Gastroesophageal sphincter (tissue), 4 donors: ENCODE measurements at regions not wholly inside any gene's neighbourhood (a gene's known extent, or its start where the extent isn't known, plus 50 kb on each side); places are given as distances from the start of the nearest gene placed in this dataset.

Experiments used
- ATAC-seq: fragments of 150-250 bp; one replicate; pipeline ENCODE4 v1.9.1; 2016; ENCODE audit warnings: mild to moderate bottlenecking, moderate library complexity
- H3K27ac ChIP-seq, 4 donors: fragments of 200-600 bp; sonication (generic) in 3 of 4; 1 replicate in 3 of 4; 2 replicates in 1 of 4; pipeline ENCODE4 v1.5.1; 2016 to 2019
- H3K27me3 ChIP-seq: fragments of 200-600 bp; sonication (generic); one replicate; pipeline ENCODE4 v1.5.1; 2019
- H3K36me3 ChIP-seq, 2 donors: fragments of 200-600 bp; sonication (generic); one replicate each; pipeline ENCODE4 v1.5.1; 2019; ENCODE audit warnings: control low read depth in 1 of 2
- H3K4me1 ChIP-seq, 3 donors: fragments of 200-600 bp; sonication (generic); 1 replicate in 2 of 3; 2 replicates in 1 of 3; pipeline ENCODE4 v1.5.1; 2016 to 2019; ENCODE audit warnings: control low read depth in 2 of 3
- H3K4me3 ChIP-seq, 2 donors: fragments of 200-600 bp; sonication (generic); one replicate each; pipeline ENCODE4 v1.5.1; 2019; ENCODE audit warnings: mild to moderate bottlenecking in 1 of 2, moderate library complexity in 1 of 2
- H3K9me3 ChIP-seq, 3 donors: fragments of 200-600 bp; sonication (generic); one replicate each; pipeline ENCODE4 v1.5.1; 2017 to 2019; ENCODE audit warnings: control low read depth in 2 of 3
- CTCF ChIP-seq, 4 experiments: fragments of 200-600 bp in 2 of 4; fragments of 450-650 bp in 2 of 4; sonication (generic) in 1 of 4; IDR thresholded peaks; one replicate each; pipeline ENCODE4 v1.5.1; 2017 to 2019; ENCODE audit warnings: antibody characterized with exemption in 4 of 4, mild to moderate bottlenecking in 2 of 4, moderate library complexity in 2 of 4
- EP300 ChIP-seq: sonication (generic); formaldehyde crosslinking; IDR thresholded peaks from one replicate; pipeline ENCODE4 v1.6.1; 2017; ENCODE audit warnings: antibody characterized with exemption, mild to moderate bottlenecking
- POLR2A ChIP-seq, 2 donors: fragments of 450-650 bp; IDR thresholded peaks; one replicate each; pipeline ENCODE4 v1.6.1; 2017; ENCODE audit warnings: antibody characterized with exemption in 2 of 2, mild to moderate bottlenecking in 2 of 2, moderate library complexity in 1 of 2
- POLR2AphosphoS5 ChIP-seq: sonication (generic); formaldehyde crosslinking; IDR thresholded peaks from one replicate; pipeline ENCODE4 v1.6.1; 2017; ENCODE audit warnings: antibody characterized with exemption
- WGBS, 2 donors: methylation state at CpG; one replicate each; pipeline ENCODE4 v1.1.5; 2018; ENCODE audit warnings: low coverage in 1 of 2; 5-methylcytosine and 5-hydroxymethylcytosine counted together

GRCh38 chr13:55893540-55893939, 1247.2 kb upstream of the PRR20A start:
- 57 to 73% methylated on average over 3 of the region's 3 CpGs for WGBS, 2 donors
- Histone ChIP-seq H3K4me3 (no peak overlapping the region), H3K36me3 (no peaks in the 10 kb centered on the region), H3K27me3 (no peaks in the 10 kb centered on the region), H3K27ac (no peak overlapping the region), H3K9me3 (no peaks in the 10 kb centered on the region), H3K4me1 (no peaks in the 10 kb centered on the region)
- no peak for TF ChIP-seq EP300
- no peak for TF ChIP-seq POLR2A (IDR thresholded peaks at IDR 0.05)
- TF ChIP-seq POLR2AphosphoS5, result no peak
- ATAC-seq, result no peak

- no peaks in the 10 kb centered on the region for H3K9me3 ChIP-seq
- no peak overlapping the region for H3K4me3 ChIP-seq
- no peaks in the 10 kb centered on the region for H3K4me1 ChIP-seq
- TF ChIP-seq CTCF (IDR thresholded peaks at IDR 0.05) (no peak), EP300 (no peak), POLR2AphosphoS5 (no peak), POLR2A (IDR thresholded peaks at IDR 0.05) (no peak)
- 63% methylated on average over 3 to 4 of the region's 5 CpGs for WGBS, 2 donors
- no peaks in the 10 kb centered on the region for H3K27me3 ChIP-seq
- H3K36me3 ChIP-seq, result no peaks in the 10 kb centered on the region
- no peak for ATAC-seq
- no peak overlapping the region for H3K27ac ChIP-seq
These were observed 1203.5 kb upstream of the PRR20A start for GRCh38 chr13:55937180-55937579.

GRCh38 chr13:55948175-55948574, 1192.5 kb upstream of the PRR20A start:
- no peak for ATAC-seq
- no peaks in the 10 kb centered on the region for H3K9me3 ChIP-seq
- 100% methylated on average over 1 of the region's 5 CpGs; no CpG with 5 or more reads in 1 of the 2 donors for WGBS, 2 donors
- TF ChIP-seq POLR2A (IDR thresholded peaks at IDR 0.05), result no peak
- no peak for TF ChIP-seq EP300
- TF ChIP-seq CTCF (IDR thresholded peaks at IDR 0.05), result no peak
- TF ChIP-seq POLR2AphosphoS5, result no peak
- H3K27ac ChIP-seq, result no peak overlapping the region
- H3K4me1 ChIP-seq, result no peaks in the 10 kb centered on the region
- no peak overlapping the region for H3K4me3 ChIP-seq
- H3K27me3 ChIP-seq, result peaks cover 5% of the 10 kb centered on the region
- H3K36me3 ChIP-seq, result no peaks in the 10 kb centered on the region

GRCh38 chr13:55963934-55964333, 1176.8 kb upstream of the PRR20A start:
- Histone ChIP-seq H3K36me3 (no peaks in the 10 kb centered on the region), H3K4me3 (no peak overlapping the region), H3K27ac (no peak overlapping the region), H3K4me1 (no peaks in the 10 kb centered on the region), H3K27me3 (no peaks in the 10 kb centered on the region), H3K9me3 (peaks cover 0 to 6% (median 0%) of the 10 kb centered on the region in 3 donors)
- no CpG with 5 or more reads among the region's 1 CpG for WGBS, 2 donors
- no peak for ATAC-seq
- no peak for TF ChIP-seq POLR2AphosphoS5
- no peak for TF ChIP-seq EP300
- TF ChIP-seq POLR2A (IDR thresholded peaks at IDR 0.05), result no peak
- TF ChIP-seq CTCF (IDR thresholded peaks at IDR 0.05), result no peak

GRCh38 chr13:55967055-55967454, 1173.7 kb upstream of the PRR20A start:
- Histone ChIP-seq H3K4me3 (no peak overlapping the region), H3K4me1 (no peaks in the 10 kb centered on the region), H3K36me3 (no peaks in the 10 kb centered on the region), H3K27me3 (no peaks in the 10 kb centered on the region), H3K9me3 (peaks cover 0 to 6% (median 0%) of the 10 kb centered on the region in 3 donors), H3K27ac (no peak overlapping the region)
- TF ChIP-seq POLR2A (IDR thresholded peaks at IDR 0.05) (no peak), CTCF (IDR thresholded peaks at IDR 0.05) (no peak), POLR2AphosphoS5 (no peak), EP300 (no peak)
- ATAC-seq, result no peak
- 91 to 93% methylated on average over 3 of the region's 3 CpGs for WGBS, 2 donors
